CD14-positive monocyte (primary cell): ENCODE measurements at regions not wholly inside any gene's neighbourhood (a gene's known extent, or its start where the extent isn't known, plus 50 kb on each side); places are given as distances from the start of the nearest gene placed in this dataset.

Experiments
- DNase-seq, 3 donors: peaks; one replicate each; pipeline ENCODE4 v3.0.0-alpha.2; 2011 to 2022
- H2AFZ ChIP-seq: 2 replicates; pipeline ENCODE4 v1.6.0; 2012; ENCODE audit warnings: mild to moderate bottlenecking, low read depth, low read length, inconsistent platforms; ENCODE audit not compliant: insufficient read depth, poor library complexity, severe bottlenecking
- H3K27ac ChIP-seq, 2 donors: 1 replicate in 1 of 2; 2 replicates in 1 of 2; pipeline ENCODE4 v1.5.1; 2012 to 2013; ENCODE audit warnings: low read length in 2 of 2, control low read depth in 1 of 2, inconsistent platforms in 1 of 2, low read depth in 1 of 2, mild to moderate bottlenecking in 1 of 2
- H3K27me3 ChIP-seq, 2 donors: one replicate each; pipeline versions ENCODE4 v1.6.0 to v1.6.1; 2011 to 2013; ENCODE audit warnings: low read length in 2 of 2; ENCODE audit not compliant: control insufficient read depth in 2 of 2, insufficient read depth in 2 of 2
- H3K36me3 ChIP-seq, 2 donors: replicated peaks in 1 of 2; 1 replicate in 1 of 2; 2 replicates in 1 of 2; pipeline versions ENCODE4 v1.5.1 to v1.6.1; 2012 to 2013; ENCODE audit warnings: low read length in 2 of 2, control low read depth in 1 of 2, inconsistent platforms in 1 of 2, mild to moderate bottlenecking in 1 of 2; ENCODE audit not compliant: insufficient read depth in 2 of 2, control insufficient read depth in 1 of 2
- H3K4me1 ChIP-seq, 2 donors: 1 replicate in 1 of 2; 2 replicates in 1 of 2; pipeline versions ENCODE4 v1.5.1 to v1.6.1; 2012 to 2013; ENCODE audit warnings: low read length in 2 of 2, control low read depth in 1 of 2, inconsistent platforms in 1 of 2, mild to moderate bottlenecking in 1 of 2, moderate library complexity in 1 of 2; ENCODE audit not compliant: insufficient read depth in 2 of 2, control insufficient read depth in 1 of 2
- H3K4me2 ChIP-seq: replicated peaks from 2 replicates; pipeline ENCODE3; 2012; ENCODE audit warnings: low read length, moderate library complexity, mild to moderate bottlenecking; ENCODE audit not compliant: poor library complexity, severe bottlenecking; ENCODE audit errors: extremely low read depth
- H3K4me3 ChIP-seq, 3 experiments: fragments of 200-600 bp in 1 of 3; sonication (generic) in 1 of 3; replicated peaks in 1 of 3; 1 replicate in 2 of 3; 2 replicates in 1 of 3; pipeline ENCODE4 v1.5.1; 2011 to 2013; ENCODE audit warnings: low read length in 3 of 3, mild to moderate bottlenecking in 3 of 3, control low read depth in 2 of 3, low read depth in 2 of 3, inconsistent platforms in 1 of 3, moderate library complexity in 1 of 3
- H3K79me2 ChIP-seq: 2 replicates; pipeline ENCODE4 v1.6.0; 2012; ENCODE audit warnings: mild to moderate bottlenecking, control low read depth, inconsistent platforms, low read length, moderate library complexity; ENCODE audit not compliant: insufficient read depth
- H3K9ac ChIP-seq: 2 replicates; pipeline ENCODE4 v1.6.0; 2017; ENCODE audit warnings: low read length, mild to moderate bottlenecking; ENCODE audit not compliant: insufficient read depth, poor library complexity, severe bottlenecking
- H3K9me3 ChIP-seq, 2 donors: replicated peaks in 1 of 2; 1 replicate in 1 of 2; 2 replicates in 1 of 2; pipeline versions ENCODE4 v1.5.1 to v1.6.1; 2012 to 2013; ENCODE audit warnings: low read length in 2 of 2, control low read depth in 1 of 2; ENCODE audit not compliant: control insufficient read depth in 1 of 2, insufficient read depth in 1 of 2
- H4K20me1 ChIP-seq: 2 replicates; pipeline ENCODE4 v1.6.0; 2012; ENCODE audit warnings: mild to moderate bottlenecking, low read length, control low read depth, moderate library complexity; ENCODE audit not compliant: insufficient read depth
- H3K27ac Mint-ChIP-seq, 7 donors: one replicate each; pipeline ENCODE4 v1.8.0; 2020; ENCODE audit warnings: mild to moderate bottlenecking in 7 of 7, mixed read lengths in 7 of 7, moderate library complexity in 6 of 7, inconsistent platforms in 2 of 7
- H3K27me3 Mint-ChIP-seq, 3 donors: one replicate each; pipeline ENCODE4 v1.8.0; 2021 to 2022; ENCODE audit warnings: low read depth in 3 of 3, mild to moderate bottlenecking in 3 of 3, mixed read lengths in 3 of 3, moderate library complexity in 3 of 3, inconsistent platforms in 1 of 3
- H3K36me3 Mint-ChIP-seq, 2 donors: one replicate each; pipeline ENCODE4 v1.8.0; 2020; ENCODE audit warnings: mixed read lengths in 2 of 2, inconsistent platforms in 1 of 2, mild to moderate bottlenecking in 1 of 2
- H3K4me1 Mint-ChIP-seq: one replicate; pipeline ENCODE4 v1.8.0; 2020; ENCODE audit warnings: mild to moderate bottlenecking, mixed read lengths
- H3K4me3 Mint-ChIP-seq, 2 donors: one replicate each; pipeline ENCODE4 v1.8.0; 2020; ENCODE audit warnings: mild to moderate bottlenecking in 2 of 2, mixed read lengths in 2 of 2, moderate library complexity in 1 of 2
- H3K9me3 Mint-ChIP-seq, 7 donors: one replicate each; pipeline ENCODE4 v1.8.0; 2020 to 2022; ENCODE audit warnings: mixed read lengths in 7 of 7, mild to moderate bottlenecking in 6 of 7, moderate library complexity in 6 of 7, inconsistent platforms in 2 of 7
- CTCF ChIP-seq: fragments of 200-600 bp; IDR thresholded peaks from one replicate; pipeline ENCODE4 v1.8.0; 2022; ENCODE audit warnings: antibody characterized with exemption, mild to moderate bottlenecking
- WGBS: methylation state at CpG from one replicate; pipeline ENCODE4 v1.1.5; 2013; ENCODE audit warnings: missing lambda C conversion rate; ENCODE audit not compliant: insufficient coverage; 5-methylcytosine and 5-hydroxymethylcytosine counted together
- intact Hi-C, 2 donors: fragments of 100-400 bp; cut with micrococcal nuclease; formaldehyde crosslinking; loops; one replicate each; pipeline versions ENCODE4 v1.15.0 to v1.15.1; 2023

- Mint-ChIP-seq H3K36me3 (no peaks in the 10 kb centered on the region), H3K27ac (no peak overlapping the region), H3K4me1 (no peaks in the 10 kb centered on the region), H3K4me3 (no peak overlapping the region), H3K9me3 (peaks cover 4 to 14% (median 9%) of the 10 kb centered on the region in 7 donors), H3K27me3 (no peaks in the 10 kb centered on the region)
- Histone ChIP-seq H2AFZ (no peak overlapping the region), H3K27ac (no peak overlapping the region), H3K27me3 (no peaks in the 10 kb centered on the region), H3K4me1 (no peaks in the 10 kb centered on the region), H3K9ac (no peak overlapping the region), H3K4me3 (no peak overlapping the region), H3K36me3 (no peaks in the 10 kb centered on the region), H4K20me1 (no peaks in the 10 kb centered on the region), H3K79me2 (no peaks in the 10 kb centered on the region), H3K4me2 (no peak overlapping the region), H3K9me3 (peaks cover 0 to 3% of the 10 kb centered on the region in 2 donors)
- WGBS, result no CpG with 5 or more reads among the region's 3 CpGs
- TF ChIP-seq CTCF, result no peak
- intact Hi-C loops, result no loop called here
- DNase-seq, result no peak
Observed at GRCh38 chr10:125392154-125392553, 231.8 kb upstream of the CTBP2 start.

GRCh38 chr10:125389648-125390047, 229.3 kb upstream of the CTBP2 start:
- Mint-ChIP-seq H3K9me3 (peaks cover 9 to 14% (median 10%) of the 10 kb centered on the region in 7 donors), H3K27me3 (peaks cover 0 to under 1% (median 0%) of the 10 kb centered on the region in 3 donors), H3K4me1 (no peaks in the 10 kb centered on the region), H3K36me3 (no peaks in the 10 kb centered on the region), H3K27ac (no peak overlapping the region), H3K4me3 (no peak overlapping the region)
- TF ChIP-seq CTCF, result no peak
- Histone ChIP-seq H4K20me1 (no peaks in the 10 kb centered on the region), H3K27ac (no peak overlapping the region), H3K27me3 (no peaks in the 10 kb centered on the region), H2AFZ (no peak overlapping the region), H3K4me3 (no peak overlapping the region), H3K36me3 (no peaks in the 10 kb centered on the region), H3K4me2 (no peak overlapping the region), H3K9me3 (peaks cover 0 to 8% of the 10 kb centered on the region in 2 donors), H3K79me2 (no peaks in the 10 kb centered on the region), H3K4me1 (no peaks in the 10 kb centered on the region), H3K9ac (no peak overlapping the region)
- no peak for DNase-seq
- intact Hi-C loops, result no loop called here
- WGBS, result no CpG with 5 or more reads among the region's 1 CpG
